ENCODE measurements at regions not wholly inside any gene's neighbourhood (a gene's known extent, or its start where the extent isn't known, plus 50 kb on each side); places are given as distances from the start of the nearest gene placed in this dataset.
"Not testable (repeated sequence)": the region's sequence is repeated elsewhere in the genome, so short reads cannot be mapped to it uniquely, and the experiment has no call there.

DNA sequence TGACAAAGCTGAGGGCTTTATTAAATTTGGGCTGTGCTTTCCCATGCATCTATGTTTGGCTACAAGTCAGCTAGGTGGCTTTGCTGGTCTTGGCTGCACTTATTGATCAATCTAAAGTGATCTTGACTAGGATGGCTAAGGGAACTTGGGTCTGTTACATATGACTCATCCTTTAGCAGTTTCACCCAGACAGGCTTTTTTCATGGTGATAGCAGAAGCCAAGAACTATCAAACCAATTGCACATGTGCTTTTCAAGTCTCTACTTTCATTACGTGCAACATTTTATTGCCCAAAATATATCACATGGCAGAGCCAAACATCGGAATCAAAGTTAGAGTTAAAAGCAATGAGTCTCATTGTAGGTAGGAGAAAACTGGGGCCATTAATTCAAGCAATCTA, 626.3 kb downstream of the TENT5A start:
- TF ChIP-seq, protein P1, sequence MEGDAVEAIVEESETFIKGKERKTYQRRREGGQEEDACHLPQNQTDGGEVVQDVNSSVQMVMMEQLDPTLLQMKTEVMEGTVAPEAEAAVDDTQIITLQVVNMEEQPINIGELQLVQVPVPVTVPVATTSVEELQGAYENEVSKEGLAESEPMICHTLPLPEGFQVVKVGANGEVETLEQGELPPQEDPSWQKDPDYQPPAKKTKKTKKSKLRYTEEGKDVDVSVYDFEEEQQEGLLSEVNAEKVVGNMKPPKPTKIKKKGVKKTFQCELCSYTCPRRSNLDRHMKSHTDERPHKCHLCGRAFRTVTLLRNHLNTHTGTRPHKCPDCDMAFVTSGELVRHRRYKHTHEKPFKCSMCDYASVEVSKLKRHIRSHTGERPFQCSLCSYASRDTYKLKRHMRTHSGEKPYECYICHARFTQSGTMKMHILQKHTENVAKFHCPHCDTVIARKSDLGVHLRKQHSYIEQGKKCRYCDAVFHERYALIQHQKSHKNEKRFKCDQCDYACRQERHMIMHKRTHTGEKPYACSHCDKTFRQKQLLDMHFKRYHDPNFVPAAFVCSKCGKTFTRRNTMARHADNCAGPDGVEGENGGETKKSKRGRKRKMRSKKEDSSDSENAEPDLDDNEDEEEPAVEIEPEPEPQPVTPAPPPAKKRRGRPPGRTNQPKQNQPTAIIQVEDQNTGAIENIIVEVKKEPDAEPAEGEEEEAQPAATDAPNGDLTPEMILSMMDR (IDR thresholded peaks at IDR 0.05; ENCODE audit: unreplicated experiment), result no peak
- Mint-ChIP-seq H3K4me3 (ENCODE audit: low read depth, unreplicated experiment) (no peak overlapping the region), H3K27me3 (ENCODE audit: unreplicated experiment) (no peaks in the 10 kb centered on the region), H3K9me3 (ENCODE audit: low read depth, unreplicated experiment) (no peaks in the 10 kb centered on the region), H3K4me1 (ENCODE audit: low read depth, unreplicated experiment) (no peaks in the 10 kb centered on the region), H3K27ac (ENCODE audit: unreplicated experiment) (no peak overlapping the region), H3K36me3 (ENCODE audit: insufficient read depth, unreplicated experiment) (no peaks in the 10 kb centered on the region)
- CTCF ChIA-PET, result no interaction called here
- DNase-seq, result no peak
- intact Hi-C loops (cut with micrococcal nuclease; ENCODE audit: unreplicated experiment), result no loop called here
- BruUV-seq (replicated peaks), result no TSS peak

DNA sequence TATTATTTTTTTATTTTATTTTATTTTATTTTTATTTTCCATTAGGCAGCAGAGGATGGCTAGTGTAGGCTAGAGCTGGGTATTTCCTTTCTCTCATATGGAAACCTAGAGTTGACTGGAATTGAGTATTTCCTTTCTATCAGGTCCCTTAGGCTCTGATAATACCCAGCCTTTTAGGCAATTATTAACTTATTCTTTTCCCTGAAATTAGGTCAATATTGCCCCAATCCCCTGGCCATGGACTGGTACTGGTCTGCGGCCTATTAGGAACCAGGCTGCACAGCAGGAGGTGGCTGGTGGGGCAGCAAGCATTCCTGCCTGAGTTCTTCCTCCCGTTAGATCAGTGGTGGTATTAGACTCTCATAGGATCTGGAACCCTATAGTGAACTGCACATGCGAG, 632.2 kb downstream of the TENT5A start:
- peaks cover 5% of the 10 kb centered on the region for H3K9me3 Mint-ChIP-seq (ENCODE audit: low read depth, unreplicated experiment)
- H3K27me3 Mint-ChIP-seq (ENCODE audit: unreplicated experiment), result no peaks in the 10 kb centered on the region
- CTCF ChIA-PET, result no interaction called here
- no peak overlapping the region for H3K27ac Mint-ChIP-seq (ENCODE audit: unreplicated experiment)
- no peak for DNase-seq
- no TSS peak for BruUV-seq (replicated peaks)
- no peak overlapping the region for H3K4me3 Mint-ChIP-seq (ENCODE audit: low read depth, unreplicated experiment)
- TF ChIP-seq, protein P1 (IDR thresholded peaks at IDR 0.05; ENCODE audit: unreplicated experiment), result no peak
- H3K4me1 Mint-ChIP-seq (ENCODE audit: low read depth, unreplicated experiment), result no peaks in the 10 kb centered on the region
- intact Hi-C loops (cut with micrococcal nuclease; ENCODE audit: unreplicated experiment), result no loop called here
- H3K36me3 Mint-ChIP-seq (ENCODE audit: insufficient read depth, unreplicated experiment), result no peaks in the 10 kb centered on the region

DNA sequence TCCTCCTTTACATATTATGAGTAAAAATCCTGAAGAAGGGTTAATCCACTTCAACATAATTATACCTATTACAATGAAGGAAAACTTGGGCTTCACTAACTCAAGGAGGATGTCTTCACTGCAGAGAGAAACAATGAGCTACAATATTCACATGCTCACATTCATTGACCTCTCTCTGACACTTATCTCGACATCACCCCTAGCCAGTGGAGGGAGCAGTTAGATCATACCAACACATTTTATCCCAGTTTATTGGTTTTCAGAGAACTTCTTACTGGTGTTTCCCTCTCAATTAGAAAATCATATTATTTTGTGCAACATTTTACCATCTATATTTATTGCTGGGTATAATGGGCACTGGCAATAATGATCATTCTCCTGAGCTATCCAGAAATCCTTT, 646.5 kb downstream of the TENT5A start:
- DNase-seq, result no peak
- no peaks in the 10 kb centered on the region for H3K27me3 Mint-ChIP-seq (ENCODE audit: unreplicated experiment)
- intact Hi-C loops (cut with micrococcal nuclease; ENCODE audit: unreplicated experiment), result loop anchor here (10.0 kb wide), 2 partner anchors 349 to 879 kb away; no protein-coding TSS in a partner anchor
- CTCF ChIA-PET, result interaction anchor here (0.6 to 1.5 kb wide), 4 partner anchors 254 to 934 kb away, joined by 3 to 6 read pairs (median 3); no protein-coding TSS in a partner anchor
- TF ChIP-seq, protein P1 (IDR thresholded peaks at IDR 0.05; ENCODE audit: unreplicated experiment), result no peak
- no peak overlapping the region for H3K4me3 Mint-ChIP-seq (ENCODE audit: low read depth, unreplicated experiment)
- H3K27ac Mint-ChIP-seq (ENCODE audit: unreplicated experiment), result no peak overlapping the region
- H3K36me3 Mint-ChIP-seq (ENCODE audit: insufficient read depth, unreplicated experiment), result no peaks in the 10 kb centered on the region
- no peaks in the 10 kb centered on the region for H3K4me1 Mint-ChIP-seq (ENCODE audit: low read depth, unreplicated experiment)
- peaks cover 4% of the 10 kb centered on the region for H3K9me3 Mint-ChIP-seq (ENCODE audit: low read depth, unreplicated experiment)
- no TSS peak for BruUV-seq (replicated peaks)

DNA sequence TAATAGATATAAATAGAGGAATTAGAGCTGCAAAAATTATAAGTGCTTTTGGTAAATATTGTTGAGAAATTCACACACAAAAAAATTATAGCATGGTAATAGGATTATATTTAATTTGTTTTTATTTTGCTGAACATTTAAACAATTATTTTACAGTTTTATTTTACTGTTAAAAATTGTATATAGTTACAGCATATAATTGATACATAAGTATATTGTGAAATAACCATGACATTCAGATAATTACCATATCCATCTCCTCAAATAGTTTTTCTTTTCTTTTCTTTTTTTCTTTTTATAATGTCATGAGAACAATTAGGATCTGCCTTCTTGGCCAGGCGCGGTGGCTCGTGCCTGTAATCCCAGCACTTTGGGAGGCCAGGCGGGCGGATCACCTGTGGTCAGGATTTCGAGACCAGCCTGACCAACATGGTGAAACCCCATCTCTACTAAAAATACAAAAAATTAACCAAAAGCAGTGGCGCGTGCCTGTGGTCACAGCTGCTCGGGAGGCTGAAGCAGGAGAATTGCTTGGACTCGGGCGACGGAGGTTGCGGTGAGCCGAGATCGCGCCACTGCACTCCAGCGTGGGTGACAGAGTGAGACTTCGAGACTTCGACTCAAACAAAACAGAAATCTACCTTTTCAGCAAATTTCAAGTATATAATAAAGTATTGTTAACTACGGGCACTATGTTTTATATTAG, 654.2 kb downstream of the TENT5A start:
- Mint-ChIP-seq H3K9me3 (ENCODE audit: low read depth, unreplicated experiment) (peaks cover 1% of the 10 kb centered on the region), H3K27me3 (ENCODE audit: unreplicated experiment) (no peaks in the 10 kb centered on the region), H3K36me3 (ENCODE audit: insufficient read depth, unreplicated experiment) (no peaks in the 10 kb centered on the region), H3K27ac (ENCODE audit: unreplicated experiment) (no peak overlapping the region), H3K4me3 (ENCODE audit: low read depth, unreplicated experiment) (no peak overlapping the region), H3K4me1 (ENCODE audit: low read depth, unreplicated experiment) (no peaks in the 10 kb centered on the region)
- TF ChIP-seq, protein P1 (IDR thresholded peaks at IDR 0.05; ENCODE audit: unreplicated experiment), result no peak
- CTCF ChIA-PET, result no interaction called here
- no TSS peak for BruUV-seq (replicated peaks)
- intact Hi-C loops (cut with micrococcal nuclease; ENCODE audit: unreplicated experiment), result no loop called here
- DNase-seq, result no peak

DNA sequence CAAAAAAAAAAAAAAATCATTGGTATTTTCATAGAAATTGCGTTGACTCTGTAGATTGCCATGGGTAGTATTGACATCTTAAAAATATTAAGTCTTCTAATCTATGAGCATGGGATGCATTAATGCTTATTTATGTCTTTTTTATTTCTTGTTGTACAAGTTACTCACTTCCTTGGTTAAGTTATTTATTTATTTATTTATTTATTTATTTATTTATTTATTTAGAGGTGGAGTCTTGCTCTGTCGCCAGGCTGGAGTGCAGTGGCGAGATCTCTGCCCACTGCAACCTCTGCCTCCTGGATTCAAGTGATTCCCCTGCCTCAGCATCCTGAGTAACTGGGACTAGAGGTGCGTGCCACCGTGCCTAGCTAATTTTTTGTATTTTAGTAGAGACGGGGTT, 656.0 kb downstream of the TENT5A start:
- H3K27ac Mint-ChIP-seq (ENCODE audit: unreplicated experiment); H3K27me3 Mint-ChIP-seq (ENCODE audit: unreplicated experiment); intact Hi-C loops (cut with micrococcal nuclease; ENCODE audit: unreplicated experiment); H3K4me1 Mint-ChIP-seq (ENCODE audit: low read depth, unreplicated experiment); CTCF ChIA-PET; H3K36me3 Mint-ChIP-seq (ENCODE audit: insufficient read depth, unreplicated experiment); H3K4me3 Mint-ChIP-seq (ENCODE audit: low read depth, unreplicated experiment); BruUV-seq (replicated peaks); H3K9me3 Mint-ChIP-seq (ENCODE audit: low read depth, unreplicated experiment); DNase-seq: not testable (repeated sequence)

All from Calu3 (cell line).